Central memory CD8-positive, alpha-beta T cell (primary cell): ENCODE measurements at regions not wholly inside any gene's neighbourhood (a gene's known extent, or its start where the extent isn't known, plus 50 kb on each side); places are given as distances from the start of the nearest gene placed in this dataset.

Experiments
- ATAC-seq: fragments of 150-1000 bp; cut with Tn5 transposase; replicated peaks from 2 replicates; pipeline ENCODE4 v1.10.0; 2022; ENCODE audit warnings: mild to moderate bottlenecking, moderate FRiP score, moderate number of reproducible peaks; ENCODE audit not compliant: poor library complexity, severe bottlenecking; ENCODE audit errors: extremely low read depth
- DNase-seq, 2 donors: peaks; one replicate each; pipeline ENCODE4 v3.0.0; 2021; ENCODE audit warnings: low spot score in 2 of 2
- H3K27ac Mint-ChIP-seq: one replicate; pipeline ENCODE4 v1.8.0; 2022; ENCODE audit warnings: low read depth, mild to moderate bottlenecking, moderate library complexity, mixed read lengths
- H3K27me3 Mint-ChIP-seq: one replicate; pipeline ENCODE4 v1.8.0; 2022; ENCODE audit warnings: mixed read lengths
- H3K36me3 Mint-ChIP-seq: one replicate; pipeline ENCODE4 v1.8.0; 2022; ENCODE audit warnings: mild to moderate bottlenecking, moderate library complexity, mixed read lengths; ENCODE audit not compliant: insufficient read depth
- H3K4me1 Mint-ChIP-seq: one replicate; pipeline ENCODE4 v1.8.0; 2022; ENCODE audit warnings: mixed read lengths
- H3K4me3 Mint-ChIP-seq: one replicate; pipeline ENCODE4 v1.8.0; 2022; ENCODE audit warnings: mild to moderate bottlenecking, moderate library complexity, mixed read lengths
- H3K9me3 Mint-ChIP-seq: one replicate; pipeline ENCODE4 v1.8.0; 2022; ENCODE audit warnings: mixed read lengths

DNA sequence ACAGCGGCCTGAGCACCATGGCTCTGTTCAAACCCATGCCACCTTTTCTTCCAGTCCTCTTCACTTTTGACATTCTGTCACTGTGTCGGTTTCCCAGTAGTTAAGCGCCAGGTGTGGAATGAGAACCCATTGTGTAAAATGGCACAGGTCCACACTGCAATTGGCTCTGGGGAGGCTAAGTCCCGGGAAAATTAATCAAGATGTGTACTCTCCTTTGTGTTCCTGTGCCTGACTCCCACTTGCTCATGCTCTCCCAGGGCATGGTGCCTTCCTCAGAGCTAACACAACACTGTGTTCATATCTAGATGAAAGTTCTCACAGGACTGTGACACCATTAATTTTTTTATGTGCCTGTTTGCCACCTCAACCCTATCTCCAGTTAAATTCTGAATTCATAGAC lies 59.0 kb upstream of the BTG3 start:
- Mint-ChIP-seq H3K27me3 (peaks cover 37% of the 10 kb centered on the region), H3K36me3 (no peaks in the 10 kb centered on the region), H3K27ac (no peak overlapping the region), H3K4me3 (no peak overlapping the region), H3K4me1 (no peaks in the 10 kb centered on the region), H3K9me3 (no peaks in the 10 kb centered on the region)
- DNase-seq (no peak), ATAC-seq (no peak)

DNA sequence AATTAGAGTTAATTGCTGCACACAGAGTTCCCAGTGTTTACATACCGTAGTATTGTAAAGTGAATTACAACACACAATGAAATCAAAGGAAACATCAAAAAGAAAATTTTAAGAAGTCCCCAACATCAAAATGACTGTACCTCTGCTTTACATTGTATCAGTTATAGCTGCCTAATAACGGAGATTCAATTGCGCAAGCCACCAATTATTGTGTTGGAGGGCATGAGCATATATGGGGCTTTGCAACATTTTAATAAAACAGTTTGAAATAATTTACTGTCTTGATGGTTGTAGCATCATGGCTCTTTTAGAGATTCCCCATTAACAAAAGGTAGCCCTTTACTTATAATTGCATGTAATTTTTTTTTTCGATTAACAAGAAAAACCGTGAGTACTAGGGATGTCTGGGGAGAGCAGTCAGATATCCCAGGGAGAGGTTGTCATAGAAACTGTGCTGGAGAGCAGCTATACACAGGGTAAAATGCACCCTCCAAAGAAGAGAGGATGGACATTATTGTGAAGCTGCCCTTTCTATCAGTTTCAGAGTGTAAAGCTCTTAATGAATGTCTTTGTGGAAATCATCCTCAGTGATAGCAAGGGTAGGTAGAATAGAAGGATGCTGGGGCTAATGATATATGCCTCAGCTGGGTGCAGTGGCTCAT lies 55.9 kb upstream of the BTG3 start:
- peaks cover 29% of the 10 kb centered on the region for H3K27me3 Mint-ChIP-seq
- H3K36me3 Mint-ChIP-seq: no peaks in the 10 kb centered on the region
- no peaks in the 10 kb centered on the region for H3K9me3 Mint-ChIP-seq
- no peak overlapping the region for H3K27ac Mint-ChIP-seq
- no peak overlapping the region for H3K4me3 Mint-ChIP-seq
- ATAC-seq: no peak
- H3K4me1 Mint-ChIP-seq: no peaks in the 10 kb centered on the region
- no peak for DNase-seq

DNA sequence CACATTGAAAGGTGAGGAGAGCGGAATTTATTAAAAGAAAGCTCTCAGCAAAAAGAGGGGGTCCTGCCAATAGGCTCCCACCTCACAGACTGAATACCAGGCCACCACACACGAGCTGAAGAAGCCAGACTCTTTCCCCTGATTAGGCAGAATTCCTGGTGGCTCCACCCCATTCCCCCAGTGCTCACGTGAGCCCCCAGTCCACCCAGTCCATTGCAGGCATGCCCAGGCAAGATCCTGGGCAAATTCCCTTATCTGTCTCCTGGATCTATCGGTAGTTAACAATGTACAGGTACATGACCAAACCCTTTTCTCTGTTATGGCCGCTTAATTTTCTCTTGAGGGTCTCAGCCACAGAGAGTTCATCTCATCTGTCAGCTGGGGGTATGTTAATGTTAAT lies 54.6 kb upstream of the BTG3 start:
- DNase-seq (no peak), ATAC-seq (no peak)
- Mint-ChIP-seq H3K9me3 (no peaks in the 10 kb centered on the region), H3K36me3 (no peaks in the 10 kb centered on the region), H3K27me3 (peaks cover 25% of the 10 kb centered on the region), H3K4me1 (no peaks in the 10 kb centered on the region), H3K4me3 (no peak overlapping the region), H3K27ac (no peak overlapping the region)
